GM23338 (cell line): ENCODE measurements at regions not wholly inside any gene's neighbourhood (a gene's known extent, or its start where the extent isn't known, plus 50 kb on each side); places are given as distances from the start of the nearest gene placed in this dataset.
A peak's percentile ranks its signal among the peaks of the same experiment; 100 is the strongest.

Experiments used
- ATAC-seq: fragments of 200-7000 bp; cut with Tn5 transposase; 3 replicates; pipeline ENCODE4 v1.9.1; 2020
- DNase-seq: peaks from one replicate; pipeline ENCODE4 v3.0.0-alpha.2; 2015; ENCODE audit warnings: low spot score
- H2AFZ ChIP-seq: fragments of 200-600 bp; sonication (generic); 2 replicates; pipeline ENCODE4 v1.8.0; 2016; ENCODE audit warnings: antibody characterized with exemption, mild to moderate bottlenecking, moderate library complexity
- H3F3A ChIP-seq: fragments of 200-600 bp; sonication (generic); replicated peaks from 2 replicates; pipeline ENCODE4 v1.8.0; 2017; ENCODE audit warnings: antibody characterized with exemption, mixed run types, low read depth
- H3K27ac ChIP-seq: fragments of 200-600 bp; sonication (generic); 2 replicates; pipeline ENCODE4 v1.6.1; 2016; ENCODE audit warnings: low read depth
- H3K27me3 ChIP-seq: fragments of 200-600 bp; sonication (generic); 2 replicates; pipeline ENCODE4 v1.8.0; 2016; ENCODE audit warnings: mild to moderate bottlenecking, mixed run types, moderate library complexity; ENCODE audit not compliant: insufficient read depth
- H3K36me3 ChIP-seq: fragments of 200-600 bp; sonication (generic); 2 replicates; pipeline ENCODE4 v1.8.0; 2016; ENCODE audit warnings: mild to moderate bottlenecking; ENCODE audit not compliant: insufficient read depth
- H3K4me1 ChIP-seq: fragments of 200-600 bp; sonication (generic); 2 replicates; pipeline ENCODE4 v1.8.0; 2016; ENCODE audit warnings: mild to moderate bottlenecking, moderate library complexity; ENCODE audit not compliant: insufficient read depth
- H3K4me2 ChIP-seq: fragments of 200-600 bp; sonication (generic); 2 replicates; pipeline ENCODE4 v1.7.1; 2017; ENCODE audit warnings: mixed run types
- H3K4me3 ChIP-seq: fragments of 200-600 bp; sonication (generic); 2 replicates; pipeline ENCODE4 v1.6.1; 2016; ENCODE audit warnings: mixed run types
- H3K79me2 ChIP-seq: fragments of 200-600 bp; sonication (generic); replicated peaks from 2 replicates; pipeline ENCODE4 v1.8.0; 2017; ENCODE audit warnings: mild to moderate bottlenecking; ENCODE audit not compliant: insufficient read depth
- H3K9me2 ChIP-seq: fragments of 200-600 bp; sonication (generic); 2 replicates; pipeline ENCODE4 v1.8.0; 2017; ENCODE audit not compliant: insufficient read depth
- H4K20me1 ChIP-seq: fragments of 200-600 bp; sonication (generic); replicated peaks from 2 replicates; pipeline ENCODE4 v1.8.0; 2017; ENCODE audit warnings: mild to moderate bottlenecking; ENCODE audit not compliant: insufficient read depth
- H3K27ac Mint-ChIP-seq: 2 replicates; pipeline ENCODE4 v1.8.0; 2020; ENCODE audit warnings: inconsistent platforms, mild to moderate bottlenecking, moderate library complexity, mixed read lengths
- H3K27me3 Mint-ChIP-seq: 3 replicates; pipeline ENCODE4 v1.8.0; 2022; ENCODE audit warnings: low read depth, mild to moderate bottlenecking, moderate library complexity, mixed read lengths, inconsistent platforms; ENCODE audit not compliant: insufficient read depth, poor library complexity
- H3K36me3 Mint-ChIP-seq: 3 replicates; pipeline ENCODE4 v1.8.0; 2021; ENCODE audit warnings: low read depth, mild to moderate bottlenecking, inconsistent platforms, moderate library complexity, mixed read lengths
- H3K4me1 Mint-ChIP-seq: 3 replicates; pipeline ENCODE4 v1.8.0; 2020; ENCODE audit warnings: mild to moderate bottlenecking, inconsistent platforms, mixed read lengths
- H3K4me3 Mint-ChIP-seq: 3 replicates; pipeline ENCODE4 v1.8.0; 2021; ENCODE audit warnings: moderate library complexity, mild to moderate bottlenecking, inconsistent platforms, mixed read lengths
- H3K9me3 Mint-ChIP-seq: 3 replicates; pipeline ENCODE4 v1.8.0; 2020; ENCODE audit warnings: moderate library complexity, mild to moderate bottlenecking, inconsistent platforms, mixed read lengths
- CREB1 ChIP-seq: fragments of 250-450 bp; sonication (Bioruptor Pico); IDR thresholded peaks from 2 replicates; pipeline ENCODE4 v1.5.0; 2020; ENCODE audit warnings: low read depth, mild to moderate bottlenecking, moderate library complexity
- CTCF ChIP-seq, 2 experiments: fragments of 200-600 bp in 1 of 2; sonication (generic) in 1 of 2; conservative IDR thresholded peaks; 2 replicates each; pipeline versions ENCODE4 v1.5.1 to v1.6.1; 2016 to 2017; ENCODE audit warnings: antibody characterized with exemption in 2 of 2, low read depth in 2 of 2, mild to moderate bottlenecking in 2 of 2, moderate library complexity in 1 of 2
- ETS1 ChIP-seq: IDR thresholded peaks from 2 replicates; pipeline ENCODE4 v1.6.1; 2016; ENCODE audit warnings: antibody characterized with exemption
- EZH2 ChIP-seq: fragments of 200-600 bp; sonication (generic); IDR thresholded peaks from one replicate; pipeline ENCODE4 v1.8.0; 2017; ENCODE audit warnings: antibody characterized with exemption, mild to moderate bottlenecking, low read depth; ENCODE audit not compliant: unreplicated experiment
- EZH2phosphoT487 ChIP-seq: fragments of 200-600 bp; sonication (generic); IDR thresholded peaks from one replicate; pipeline ENCODE4 v1.8.1; 2018; ENCODE audit warnings: antibody characterized with exemption; ENCODE audit not compliant: unreplicated experiment
- JUNB ChIP-seq: IDR thresholded peaks from one replicate; pipeline ENCODE4 v1.6.1; 2016; ENCODE audit warnings: antibody characterized with exemption; ENCODE audit not compliant: unreplicated experiment
- NANOG ChIP-seq: IDR thresholded peaks from 2 replicates; pipeline ENCODE4 v1.6.1; 2016; ENCODE audit warnings: antibody characterized with exemption, borderline replicate concordance
- POLR2AphosphoS5 ChIP-seq: IDR thresholded peaks from 2 replicates; pipeline ENCODE4 v1.6.1; 2016; ENCODE audit warnings: antibody characterized with exemption, low read depth
- REST ChIP-seq: IDR thresholded peaks from one replicate; pipeline ENCODE4 v1.6.1; 2018; ENCODE audit warnings: antibody characterized with exemption; ENCODE audit not compliant: unreplicated experiment
- STAT1 ChIP-seq: IDR thresholded peaks from one replicate; pipeline ENCODE4 v1.6.1; 2016; ENCODE audit warnings: antibody characterized with exemption; ENCODE audit not compliant: unreplicated experiment
- ZNF114 ChIP-seq: fragments of 250-450 bp; sonication (Bioruptor Pico); IDR thresholded peaks from 2 replicates; pipeline ENCODE4 v1.5.0; 2020; ENCODE audit warnings: mild to moderate bottlenecking, moderate library complexity
- ZNF331 ChIP-seq: fragments of 250-450 bp; sonication (Bioruptor Pico); IDR thresholded peaks from 2 replicates; pipeline ENCODE4 v1.5.0; 2020; ENCODE audit warnings: low read depth, mild to moderate bottlenecking, moderate library complexity
- ZNF462 ChIP-seq: fragments of 250-450 bp; sonication (Bioruptor Pico); IDR thresholded peaks from 2 replicates; pipeline ENCODE4 v1.5.0; 2020; ENCODE audit warnings: mild to moderate bottlenecking, moderate library complexity

GRCh38 chr3:68136411-68136810 is 482.0 kb upstream of the SUCLG2 start:
- H3K79me2 ChIP-seq: no peaks in the 10 kb centered on the region
- peaks cover 12% of the 10 kb centered on the region for H3K9me3 Mint-ChIP-seq
- ATAC-seq (peak; percentile 36; the same call in 2 of the 3 replicates), DNase-seq (peak; percentile 27)
- no peaks in the 10 kb centered on the region for H3F3A ChIP-seq
- no peaks in the 10 kb centered on the region for H3K27me3 ChIP-seq
- H4K20me1 ChIP-seq: no peaks in the 10 kb centered on the region
- H2AFZ ChIP-seq: peak overlapping the region; percentile 40; the same call in 1 of the 2 replicates
- peaks cover 3% of the 10 kb centered on the region for H3K27me3 Mint-ChIP-seq
- H3K27ac ChIP-seq: no peak overlapping the region
- H3K36me3 ChIP-seq: no peaks in the 10 kb centered on the region
- TF ChIP-seq JUNB (no peak), EZH2 (no peak), CTCF (conservative IDR thresholded peaks at IDR 0.05; ENCODE audit: low read depth in 2 of 2) (no peak), ZNF331 (CRISPR knock-in tag) (no peak), EZH2phosphoT487 (no peak), ZNF114 (CRISPR knock-in tag) (no peak), CREB1 (CRISPR knock-in tag) (no peak), ZNF462 (CRISPR knock-in tag) (no peak), ETS1 (no peak), STAT1 (no peak), POLR2AphosphoS5 (no peak), REST (no peak), NANOG (no peak)
- H3K4me3 Mint-ChIP-seq: no peak overlapping the region
- H3K4me1 ChIP-seq: peaks cover 26% of the 10 kb centered on the region
- 0 out of 2 replicates have a peak, but pooled peaks cover 2% of the 10 kb centered on the region for H3K9me2 ChIP-seq
- peaks cover 25% of the 10 kb centered on the region for H3K4me1 Mint-ChIP-seq
- H3K27ac Mint-ChIP-seq: peak overlapping the region; percentile 72; the same call in 1 of the 2 replicates
- H3K4me3 ChIP-seq: peak overlapping the region; percentile 8; the same call in 1 of the 2 replicates
- peak overlapping the region; percentile 34 for H3K4me2 ChIP-seq
- H3K36me3 Mint-ChIP-seq: peaks cover 3% of the 10 kb centered on the region; the same call in 1 of the 3 replicates
